ENCODE measurements at regions not wholly inside any gene's neighbourhood (a gene's known extent, or its start where the extent isn't known, plus 50 kb on each side); places are given as distances from the start of the nearest gene placed in this dataset.

GRCh38 chr13:109380457-109380856 is 405.9 kb downstream of the IRS2 start:
- no peak overlapping the region for H3K4me3 ChIP-seq (ENCODE audit: low read depth, low read length)
- H3K4me1 ChIP-seq (ENCODE audit: control insufficient read depth, insufficient read depth, low read length, poor library complexity, severe bottlenecking) = no peaks in the 10 kb centered on the region
- H3K27me3 ChIP-seq (ENCODE audit: control insufficient read depth, insufficient read depth, low read length) = no peaks in the 10 kb centered on the region
- DNase-seq = no peak
- Mint-ChIP-seq H3K9me3 (no peaks in the 10 kb centered on the region), H3K4me1 (no peaks in the 10 kb centered on the region), H3K36me3 (no peaks in the 10 kb centered on the region), H3K27me3 (no peaks in the 10 kb centered on the region), H3K27ac (no peak overlapping the region), H3K4me3 (no peak overlapping the region)
- ATAC-seq (ENCODE audit: low read depth in 2 of 2) = no peak
- H3K27ac ChIP-seq (ENCODE audit: insufficient read depth, low read length, poor library complexity, severe bottlenecking) = no peak overlapping the region
- no peaks in the 10 kb centered on the region for H3K9me3 ChIP-seq (ENCODE audit: control insufficient read depth in 2 of 2, low read length in 2 of 2)
- no peaks in the 10 kb centered on the region for H3K36me3 ChIP-seq (ENCODE audit: control insufficient read depth, insufficient read depth, low read length)

GRCh38 chr13:109379930-109380329 is 406.5 kb downstream of the IRS2 start:
- DNase-seq = no peak
- Mint-ChIP-seq H3K9me3 (no peaks in the 10 kb centered on the region), H3K36me3 (no peaks in the 10 kb centered on the region), H3K27ac (no peak overlapping the region), H3K4me3 (no peak overlapping the region), H3K4me1 (no peaks in the 10 kb centered on the region), H3K27me3 (no peaks in the 10 kb centered on the region)
- Histone ChIP-seq H3K27ac (ENCODE audit: insufficient read depth, low read length, poor library complexity, severe bottlenecking) (no peak overlapping the region), H3K36me3 (ENCODE audit: control insufficient read depth, insufficient read depth, low read length) (no peaks in the 10 kb centered on the region), H3K9me3 (ENCODE audit: control insufficient read depth in 2 of 2, low read length in 2 of 2) (no peaks in the 10 kb centered on the region), H3K4me3 (ENCODE audit: low read depth, low read length) (no peak overlapping the region), H3K4me1 (ENCODE audit: control insufficient read depth, insufficient read depth, low read length, poor library complexity, severe bottlenecking) (no peaks in the 10 kb centered on the region), H3K27me3 (ENCODE audit: control insufficient read depth, insufficient read depth, low read length) (no peaks in the 10 kb centered on the region)
- no peak for ATAC-seq (ENCODE audit: low read depth in 2 of 2)

GRCh38 chr13:109376936-109377335 is 409.4 kb downstream of the IRS2 start:
- H3K36me3 ChIP-seq (ENCODE audit: control insufficient read depth, insufficient read depth, low read length) = no peaks in the 10 kb centered on the region
- no peaks in the 10 kb centered on the region for H3K4me1 ChIP-seq (ENCODE audit: control insufficient read depth, insufficient read depth, low read length, poor library complexity, severe bottlenecking)
- Mint-ChIP-seq H3K4me1 (no peaks in the 10 kb centered on the region), H3K36me3 (no peaks in the 10 kb centered on the region), H3K27me3 (no peaks in the 10 kb centered on the region), H3K9me3 (no peaks in the 10 kb centered on the region), H3K27ac (no peak overlapping the region), H3K4me3 (no peak overlapping the region)
- no peak overlapping the region for H3K27ac ChIP-seq (ENCODE audit: insufficient read depth, low read length, poor library complexity, severe bottlenecking)
- DNase-seq (no peak), ATAC-seq (ENCODE audit: low read depth in 2 of 2) (no peak)
- H3K27me3 ChIP-seq (ENCODE audit: control insufficient read depth, insufficient read depth, low read length) = no peaks in the 10 kb centered on the region
- no peaks in the 10 kb centered on the region for H3K9me3 ChIP-seq (ENCODE audit: control insufficient read depth in 2 of 2, low read length in 2 of 2)
- no peak overlapping the region for H3K4me3 ChIP-seq (ENCODE audit: low read depth, low read length)

- no peaks in the 10 kb centered on the region for H3K9me3 ChIP-seq (ENCODE audit: control insufficient read depth in 2 of 2, low read length in 2 of 2)
- H3K27me3 Mint-ChIP-seq = no peaks in the 10 kb centered on the region
- H3K36me3 Mint-ChIP-seq = no peaks in the 10 kb centered on the region
- no peaks in the 10 kb centered on the region for H3K36me3 ChIP-seq (ENCODE audit: control insufficient read depth, insufficient read depth, low read length)
- H3K27ac Mint-ChIP-seq = no peak overlapping the region
- no peak for ATAC-seq (ENCODE audit: low read depth in 2 of 2)
- H3K4me3 ChIP-seq (ENCODE audit: low read depth, low read length) = no peak overlapping the region
- no peak for DNase-seq
- no peaks in the 10 kb centered on the region for H3K4me1 ChIP-seq (ENCODE audit: control insufficient read depth, insufficient read depth, low read length, poor library complexity, severe bottlenecking)
- no peak overlapping the region for H3K27ac ChIP-seq (ENCODE audit: insufficient read depth, low read length, poor library complexity, severe bottlenecking)
- no peak overlapping the region for H3K4me3 Mint-ChIP-seq
- no peaks in the 10 kb centered on the region for H3K4me1 Mint-ChIP-seq
- H3K9me3 Mint-ChIP-seq = no peaks in the 10 kb centered on the region
- H3K27me3 ChIP-seq (ENCODE audit: control insufficient read depth, insufficient read depth, low read length) = no peaks in the 10 kb centered on the region
These were observed 411.7 kb downstream of the IRS2 start for GRCh38 chr13:109374609-109375200.

- Mint-ChIP-seq H3K27me3 (no peaks in the 10 kb centered on the region), H3K4me1 (no peaks in the 10 kb centered on the region), H3K27ac (no peak overlapping the region), H3K9me3 (no peaks in the 10 kb centered on the region), H3K36me3 (no peaks in the 10 kb centered on the region), H3K4me3 (no peak overlapping the region)
- no peak overlapping the region for H3K27ac ChIP-seq (ENCODE audit: insufficient read depth, low read length, poor library complexity, severe bottlenecking)
- H3K36me3 ChIP-seq (ENCODE audit: control insufficient read depth, insufficient read depth, low read length) = no peaks in the 10 kb centered on the region
- no peaks in the 10 kb centered on the region for H3K27me3 ChIP-seq (ENCODE audit: control insufficient read depth, insufficient read depth, low read length)
- H3K4me3 ChIP-seq (ENCODE audit: low read depth, low read length) = no peak overlapping the region
- H3K9me3 ChIP-seq (ENCODE audit: control insufficient read depth in 2 of 2, low read length in 2 of 2) = no peaks in the 10 kb centered on the region
- no peak for DNase-seq
- no peaks in the 10 kb centered on the region for H3K4me1 ChIP-seq (ENCODE audit: control insufficient read depth, insufficient read depth, low read length, poor library complexity, severe bottlenecking)
- no peak for ATAC-seq (ENCODE audit: low read depth in 2 of 2)
These were observed 413.7 kb downstream of the IRS2 start for GRCh38 chr13:109372666-109373065.

- Histone ChIP-seq H3K4me3 (ENCODE audit: low read depth, low read length) (no peak overlapping the region), H3K4me1 (ENCODE audit: control insufficient read depth, insufficient read depth, low read length, poor library complexity, severe bottlenecking) (no peaks in the 10 kb centered on the region), H3K36me3 (ENCODE audit: control insufficient read depth, insufficient read depth, low read length) (no peaks in the 10 kb centered on the region), H3K27ac (ENCODE audit: insufficient read depth, low read length, poor library complexity, severe bottlenecking) (no peak overlapping the region), H3K27me3 (ENCODE audit: control insufficient read depth, insufficient read depth, low read length) (no peaks in the 10 kb centered on the region), H3K9me3 (ENCODE audit: control insufficient read depth in 2 of 2, low read length in 2 of 2) (no peaks in the 10 kb centered on the region)
- H3K9me3 Mint-ChIP-seq = no peaks in the 10 kb centered on the region
- no peaks in the 10 kb centered on the region for H3K4me1 Mint-ChIP-seq
- H3K27me3 Mint-ChIP-seq = no peaks in the 10 kb centered on the region
- no peak overlapping the region for H3K27ac Mint-ChIP-seq
- H3K4me3 Mint-ChIP-seq = no peak overlapping the region
- DNase-seq (no peak), ATAC-seq (ENCODE audit: low read depth in 2 of 2) (no peak)
- H3K36me3 Mint-ChIP-seq = no peaks in the 10 kb centered on the region
These were observed 415.3 kb downstream of the IRS2 start for GRCh38 chr13:109371066-109371465.

- Mint-ChIP-seq H3K27me3 (no peaks in the 10 kb centered on the region), H3K4me1 (no peaks in the 10 kb centered on the region), H3K27ac (peak overlapping the region in 1 of 3 donors; percentile 35), H3K9me3 (peaks cover 0 to 2% (median 0%) of the 10 kb centered on the region in 7 donors), H3K36me3 (no peaks in the 10 kb centered on the region), H3K4me3 (no peak overlapping the region)
- Histone ChIP-seq H3K36me3 (ENCODE audit: control insufficient read depth, insufficient read depth, low read length) (no peaks in the 10 kb centered on the region), H3K4me1 (ENCODE audit: control insufficient read depth, insufficient read depth, low read length, poor library complexity, severe bottlenecking) (no peaks in the 10 kb centered on the region), H3K27ac (ENCODE audit: insufficient read depth, low read length, poor library complexity, severe bottlenecking) (no peak overlapping the region), H3K9me3 (ENCODE audit: control insufficient read depth in 2 of 2, low read length in 2 of 2) (peaks cover 0 to 3% of the 10 kb centered on the region in 2 experiments), H3K4me3 (ENCODE audit: low read depth, low read length) (no peak overlapping the region), H3K27me3 (ENCODE audit: control insufficient read depth, insufficient read depth, low read length) (no peaks in the 10 kb centered on the region)
- no peak for DNase-seq
- ATAC-seq (ENCODE audit: low read depth in 2 of 2) = no peak
These were observed 415.9 kb downstream of the IRS2 start for GRCh38 chr13:109370496-109370895.

GRCh38 chr13:109369353-109370052 is 416.9 kb downstream of the IRS2 start:
- Histone ChIP-seq H3K4me3 (ENCODE audit: low read depth, low read length) (no peak overlapping the region), H3K9me3 (ENCODE audit: control insufficient read depth in 2 of 2, low read length in 2 of 2) (peaks cover 0 to 3% of the 10 kb centered on the region in 2 experiments), H3K27ac (ENCODE audit: insufficient read depth, low read length, poor library complexity, severe bottlenecking) (no peak overlapping the region), H3K27me3 (ENCODE audit: control insufficient read depth, insufficient read depth, low read length) (no peaks in the 10 kb centered on the region), H3K4me1 (ENCODE audit: control insufficient read depth, insufficient read depth, low read length, poor library complexity, severe bottlenecking) (no peaks in the 10 kb centered on the region), H3K36me3 (ENCODE audit: control insufficient read depth, insufficient read depth, low read length) (no peaks in the 10 kb centered on the region)
- ATAC-seq (ENCODE audit: low read depth in 2 of 2) (no peak), DNase-seq (no peak)
- H3K9me3 Mint-ChIP-seq = peaks cover 0 to 4% (median 0%) of the 10 kb centered on the region in 7 donors
- H3K27ac Mint-ChIP-seq = no peak overlapping the region
- no peaks in the 10 kb centered on the region for H3K4me1 Mint-ChIP-seq
- peaks cover 4% of the 10 kb centered on the region for H3K27me3 Mint-ChIP-seq
- no peak overlapping the region for H3K4me3 Mint-ChIP-seq
- H3K36me3 Mint-ChIP-seq = no peaks in the 10 kb centered on the region

All from CD4-positive, CD25-positive, alpha-beta regulatory T cell (primary cell).